Fibroblast of lung (primary cell): ENCODE measurements at regions not wholly inside any gene's neighbourhood (a gene's known extent, or its start where the extent isn't known, plus 50 kb on each side); places are given as distances from the start of the nearest gene placed in this dataset.

Experiments
- DNase-seq, 2 donors: peaks; one replicate each; pipeline versions ENCODE4 v3.0.0 to v3.0.0-alpha.2; 2010; ENCODE audit warnings: low read depth in 2 of 2
- H2AFZ ChIP-seq: 2 replicates; pipeline ENCODE4 v1.5.1; 2012; ENCODE audit warnings: low read length, control low read depth, inconsistent platforms
- H3K27ac ChIP-seq: 2 replicates; pipeline ENCODE4 v1.5.1; 2011; ENCODE audit warnings: low read length, control low read depth; ENCODE audit not compliant: insufficient read depth
- H3K27me3 ChIP-seq: 2 replicates; pipeline ENCODE4 v1.5.1; 2011; ENCODE audit warnings: mild to moderate bottlenecking, low read length; ENCODE audit not compliant: control insufficient read depth, insufficient read depth
- H3K36me3 ChIP-seq: 2 replicates; pipeline ENCODE4 v1.5.1; 2011; ENCODE audit warnings: low read length; ENCODE audit not compliant: control insufficient read depth, insufficient read depth
- H3K4me1 ChIP-seq: 2 replicates; pipeline ENCODE4 v1.5.1; 2011; ENCODE audit warnings: low read length; ENCODE audit not compliant: control insufficient read depth, insufficient read depth; ENCODE audit errors: extremely low read depth
- H3K4me2 ChIP-seq: 2 replicates; pipeline ENCODE4 v1.5.1; 2011; ENCODE audit warnings: low read length, control low read depth; ENCODE audit not compliant: insufficient read depth; ENCODE audit errors: extremely low read depth
- H3K4me3 ChIP-seq, 4 experiments: fragments of 200-600 bp in 1 of 4; sonication (generic) in 1 of 4; replicated peaks in 1 of 4; 2 replicates each; pipeline ENCODE4 v1.5.1; 2011 to 2016; ENCODE audit warnings: low read length in 4 of 4, low read depth in 3 of 4, mild to moderate bottlenecking in 3 of 4, control low read depth in 2 of 4, inconsistent platforms in 1 of 4, mixed read lengths in 1 of 4; ENCODE audit not compliant: insufficient read depth in 1 of 4; ENCODE audit errors: control extremely low read depth in 1 of 4
- H3K79me2 ChIP-seq: 2 replicates; pipeline ENCODE4 v1.5.1; 2012; ENCODE audit warnings: mild to moderate bottlenecking, low read length, inconsistent platforms; ENCODE audit not compliant: control insufficient read depth, insufficient read depth
- H3K9ac ChIP-seq: 2 replicates; pipeline ENCODE4 v1.5.1; 2011; ENCODE audit warnings: mild to moderate bottlenecking, low read length, control low read depth; ENCODE audit not compliant: insufficient read depth
- H3K9me3 ChIP-seq: 2 replicates; pipeline ENCODE4 v1.5.1; 2012; ENCODE audit warnings: low read depth, low read length; ENCODE audit not compliant: control insufficient read depth, insufficient read depth
- H4K20me1 ChIP-seq: 2 replicates; pipeline ENCODE4 v1.5.1; 2011; ENCODE audit warnings: low read length; ENCODE audit not compliant: control insufficient read depth, insufficient read depth; ENCODE audit errors: extremely low read depth
- CTCF ChIP-seq, 2 donors: IDR thresholded peaks in 1 of 2; conservative IDR thresholded peaks in 1 of 2; 1 replicate in 1 of 2; 2 replicates in 1 of 2; pipeline ENCODE4 v1.5.1; 2011 to 2012; ENCODE audit warnings: low read length in 2 of 2, control low read depth in 1 of 2, inconsistent platforms in 1 of 2, low read depth in 1 of 2, mild to moderate bottlenecking in 1 of 2
- EZH2 ChIP-seq: IDR thresholded peaks from 2 replicates; pipeline ENCODE4 v1.5.1; 2012; ENCODE audit warnings: low read length, control low read depth, mild to moderate bottlenecking; ENCODE audit errors: missing control alignments

DNA sequence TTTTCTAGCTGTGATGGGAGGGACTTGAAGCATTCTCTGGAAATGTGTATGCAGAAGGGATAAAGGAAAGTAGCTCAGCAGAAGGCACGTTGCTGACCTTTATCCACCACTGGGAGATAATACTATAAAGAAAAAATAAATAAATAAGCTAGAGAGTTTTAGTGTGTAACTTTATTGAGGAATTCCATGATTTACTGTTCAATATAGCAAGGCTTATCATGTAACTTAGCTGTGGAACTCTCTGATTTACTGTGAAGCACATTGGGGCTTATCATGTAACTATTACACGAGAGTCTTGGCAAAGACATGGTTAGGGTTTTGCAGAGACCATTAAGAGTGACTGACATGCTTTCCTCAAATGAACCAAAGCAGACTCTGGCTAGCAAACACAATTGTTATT, 316.1 kb upstream of the SNX7 start:
- Histone ChIP-seq H4K20me1 (no peaks in the 10 kb centered on the region), H3K4me1 (no peaks in the 10 kb centered on the region), H3K9me3 (no peaks in the 10 kb centered on the region), H3K4me2 (no peak overlapping the region), H3K9ac (no peak overlapping the region), H3K36me3 (no peaks in the 10 kb centered on the region), H2AFZ (no peak overlapping the region), H3K79me2 (no peaks in the 10 kb centered on the region), H3K27ac (no peak overlapping the region), H3K27me3 (no peaks in the 10 kb centered on the region), H3K4me3 (no peak overlapping the region)
- no peak for DNase-seq
- no peak for TF ChIP-seq CTCF (conservative IDR thresholded peaks at IDR 0.05 in 1 of 2, IDR thresholded peaks at IDR 0.05 in 1 of 2; ENCODE audit: low read depth in 1 of 2, low read length in 2 of 2)
- no peak for TF ChIP-seq EZH2

GRCh38 chr1:98344731-98345130, 316.8 kb upstream of the SNX7 start:
- H3K4me3 ChIP-seq: no peak overlapping the region
- DNase-seq: no peak
- no peaks in the 10 kb centered on the region for H4K20me1 ChIP-seq
- no peak overlapping the region for H3K9ac ChIP-seq
- H3K4me1 ChIP-seq: no peaks in the 10 kb centered on the region
- no peaks in the 10 kb centered on the region for H3K27me3 ChIP-seq
- no peak overlapping the region for H3K27ac ChIP-seq
- H3K9me3 ChIP-seq: no peaks in the 10 kb centered on the region
- no peak overlapping the region for H2AFZ ChIP-seq
- TF ChIP-seq CTCF (conservative IDR thresholded peaks at IDR 0.05 in 1 of 2, IDR thresholded peaks at IDR 0.05 in 1 of 2; ENCODE audit: low read depth in 1 of 2, low read length in 2 of 2) (no peak), EZH2 (no peak)
- H3K36me3 ChIP-seq: no peaks in the 10 kb centered on the region
- H3K79me2 ChIP-seq: no peaks in the 10 kb centered on the region
- no peak overlapping the region for H3K4me2 ChIP-seq

DNA sequence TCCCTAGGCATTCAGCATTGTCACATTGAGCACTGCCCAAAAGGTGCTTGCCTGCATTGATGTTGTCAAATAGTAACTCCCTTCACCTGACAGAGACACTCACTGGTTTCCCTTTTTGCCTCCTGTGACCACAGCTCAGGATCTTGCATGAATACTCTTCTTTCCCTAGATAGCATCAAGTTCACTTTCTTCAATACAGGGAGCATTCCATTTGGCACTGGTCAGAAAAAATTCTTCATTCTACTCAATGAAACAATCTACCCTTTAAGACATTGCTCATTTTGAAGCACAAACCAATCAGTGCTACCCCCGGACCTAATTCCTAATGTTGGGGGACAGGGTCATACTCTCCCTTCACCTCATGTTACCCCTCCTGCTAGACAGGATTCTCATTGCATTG, 319.0 kb upstream of the SNX7 start:
- Histone ChIP-seq H3K79me2 (no peaks in the 10 kb centered on the region), H3K9ac (no peak overlapping the region), H3K4me3 (no peak overlapping the region), H4K20me1 (no peaks in the 10 kb centered on the region), H2AFZ (no peak overlapping the region), H3K27me3 (no peaks in the 10 kb centered on the region), H3K4me1 (no peaks in the 10 kb centered on the region), H3K36me3 (no peaks in the 10 kb centered on the region), H3K4me2 (no peak overlapping the region), H3K27ac (no peak overlapping the region), H3K9me3 (no peaks in the 10 kb centered on the region)
- DNase-seq: peak in 1 of 2 donors; percentile 50
- TF ChIP-seq EZH2 (no peak), CTCF (conservative IDR thresholded peaks at IDR 0.05 in 1 of 2, IDR thresholded peaks at IDR 0.05 in 1 of 2; ENCODE audit: low read depth in 1 of 2, low read length in 2 of 2) (no peak)
